Urinary bladder (tissue), 3 donors: ENCODE measurements at regions not wholly inside any gene's neighbourhood (a gene's known extent, or its start where the extent isn't known, plus 50 kb on each side); places are given as distances from the start of the nearest gene placed in this dataset.

Source experiments
- DNase-seq: peaks from one replicate; pipeline ENCODE4 v3.0.0-alpha.2; 2015; ENCODE audit errors: extremely low spot score
- H3K27ac ChIP-seq: one replicate; pipeline ENCODE4 v1.5.1; 2013; ENCODE audit warnings: low read depth, mild to moderate bottlenecking, moderate library complexity
- H3K36me3 ChIP-seq: one replicate; pipeline ENCODE4 v1.6.1; 2013; ENCODE audit warnings: mild to moderate bottlenecking, moderate library complexity; ENCODE audit not compliant: insufficient read depth
- H3K4me1 ChIP-seq: one replicate; pipeline ENCODE4 v1.6.1; 2013; ENCODE audit warnings: mild to moderate bottlenecking, moderate library complexity; ENCODE audit not compliant: insufficient read depth
- H3K4me3 ChIP-seq: one replicate; pipeline ENCODE4 v1.5.1; 2013; ENCODE audit warnings: low read depth, low read length
- WGBS: extraction: QIAGEN DNeasy Blood & Tissue Kit; methylation state at CpG from one replicate; pipeline ENCODE4 v1.1.7; 2013; 5-methylcytosine and 5-hydroxymethylcytosine counted together
- donor health status: healthy with polysubstance abuse.
- donor health status: healthy.

- H3K4me3 ChIP-seq = no peak overlapping the region
- peak; percentile 14 for DNase-seq
- 25% methylated on average over 7 of the region's 7 CpGs for WGBS
Observed at GRCh38 chr1:112040891-112041740, 51.6 kb upstream of the KCND3 start.

GRCh38 chr1:112043901-112044300 lies 54.4 kb upstream of the KCND3 start:
- Histone ChIP-seq H3K4me1 (no peaks in the 10 kb centered on the region), H3K27ac (no peak overlapping the region), H3K36me3 (no peaks in the 10 kb centered on the region), H3K4me3 (no peak overlapping the region)
- DNase-seq = no peak

More at GRCh38 chr1:112040891-112041740, 51.6 kb upstream of the KCND3 start:
- H3K27ac ChIP-seq = no peak overlapping the region
- no peaks in the 10 kb centered on the region for H3K36me3 ChIP-seq
- no peaks in the 10 kb centered on the region for H3K4me1 ChIP-seq

- no peak overlapping the region for H3K27ac ChIP-seq
- no peaks in the 10 kb centered on the region for H3K4me1 ChIP-seq
- DNase-seq = no peak
- H3K36me3 ChIP-seq = no peaks in the 10 kb centered on the region
- H3K4me3 ChIP-seq = no peak overlapping the region
- 89% methylated on average over 3 of the region's 3 CpGs for WGBS
Observed at GRCh38 chr1:112044745-112045144, 55.3 kb upstream of the KCND3 start.

GRCh38 chr1:112046630-112047029 lies 57.2 kb upstream of the KCND3 start:
- WGBS = 84% methylated on average over 2 of the region's 2 CpGs
- DNase-seq = no peak
- Histone ChIP-seq H3K27ac (no peak overlapping the region), H3K4me1 (no peaks in the 10 kb centered on the region), H3K4me3 (no peak overlapping the region), H3K36me3 (no peaks in the 10 kb centered on the region)

- 81% methylated on average over 1 of the region's 1 CpG for WGBS
- no peak overlapping the region for H3K4me3 ChIP-seq
- H3K27ac ChIP-seq = no peak overlapping the region
- no peaks in the 10 kb centered on the region for H3K36me3 ChIP-seq
- no peak for DNase-seq
- no peaks in the 10 kb centered on the region for H3K4me1 ChIP-seq
Observed at GRCh38 chr1:112048421-112048820, 59.0 kb upstream of the KCND3 start.

- 90% methylated on average over 2 of the region's 2 CpGs for WGBS
- H3K36me3 ChIP-seq = no peaks in the 10 kb centered on the region
Observed at GRCh38 chr1:112054510-112054909, 65.0 kb upstream of the KCND3 start.

GRCh38 chr1:112056354-112056753 lies 66.9 kb upstream of the KCND3 start:
- WGBS = 64% methylated on average over 5 of the region's 5 CpGs

More at GRCh38 chr1:112054510-112054909, 65.0 kb upstream of the KCND3 start:
- no peak for DNase-seq
- no peak overlapping the region for H3K27ac ChIP-seq
- H3K4me3 ChIP-seq = no peak overlapping the region
- H3K4me1 ChIP-seq = no peaks in the 10 kb centered on the region

GRCh38 chr1:112057736-112058135 lies 68.3 kb upstream of the KCND3 start:
- DNase-seq = no peak
- no peaks in the 10 kb centered on the region for H3K4me1 ChIP-seq
- no peak overlapping the region for H3K4me3 ChIP-seq
- WGBS = 81% methylated on average over 5 of the region's 5 CpGs
- H3K36me3 ChIP-seq = no peaks in the 10 kb centered on the region
- no peak overlapping the region for H3K27ac ChIP-seq

More at GRCh38 chr1:112056354-112056753, 66.9 kb upstream of the KCND3 start:
- Histone ChIP-seq H3K36me3 (no peaks in the 10 kb centered on the region), H3K27ac (no peak overlapping the region), H3K4me1 (no peaks in the 10 kb centered on the region), H3K4me3 (no peak overlapping the region)
- DNase-seq = no peak

GRCh38 chr1:112058815-112059450 lies 69.5 kb upstream of the KCND3 start:
- Histone ChIP-seq H3K27ac (no peak overlapping the region), H3K36me3 (no peaks in the 10 kb centered on the region), H3K4me1 (no peaks in the 10 kb centered on the region), H3K4me3 (no peak overlapping the region)
- whole genome bisulfite sequencing = 67% methylated on average over 7 of the region's 7 CpGs
- DNase-seq = no peak

GRCh38 chr1:112059679-112060078 lies 70.2 kb upstream of the KCND3 start:
- H3K4me3 ChIP-seq = no peak overlapping the region
- WGBS = 79% methylated on average over 6 of the region's 6 CpGs
- no peak overlapping the region for H3K27ac ChIP-seq
- no peaks in the 10 kb centered on the region for H3K4me1 ChIP-seq
- DNase-seq = no peak
- H3K36me3 ChIP-seq = no peaks in the 10 kb centered on the region

GRCh38 chr1:112060261-112060660 lies 70.8 kb upstream of the KCND3 start:
- Histone ChIP-seq H3K4me1 (no peaks in the 10 kb centered on the region), H3K27ac (no peak overlapping the region)
- 75% methylated on average over 1 of the region's 1 CpG for WGBS

GRCh38 chr1:112061056-112061455 lies 71.6 kb upstream of the KCND3 start:
- Histone ChIP-seq H3K4me1 (no peaks in the 10 kb centered on the region), H3K4me3 (no peak overlapping the region), H3K36me3 (no peaks in the 10 kb centered on the region), H3K27ac (no peak overlapping the region)
- no peak for DNase-seq
- WGBS = 79% methylated on average over 5 of the region's 5 CpGs

More at GRCh38 chr1:112060261-112060660, 70.8 kb upstream of the KCND3 start:
- H3K4me3 ChIP-seq = no peak overlapping the region
- H3K36me3 ChIP-seq = no peaks in the 10 kb centered on the region
- no peak for DNase-seq

- Histone ChIP-seq H3K4me3 (no peak overlapping the region), H3K4me1 (no peaks in the 10 kb centered on the region), H3K27ac (no peak overlapping the region), H3K36me3 (no peaks in the 10 kb centered on the region)
- 61% methylated on average over 4 of the region's 4 CpGs for WGBS
- no peak for DNase-seq
Observed at GRCh38 chr1:112061901-112062320, 72.4 kb upstream of the KCND3 start.
